ENCODE measurements at regions not wholly inside any gene's neighbourhood (a gene's known extent, or its start where the extent isn't known, plus 50 kb on each side); places are given as distances from the start of the nearest gene placed in this dataset.

GRCh38 chr4:83753260-83753659, 217.4 kb downstream of the GPAT3 start:
- TF ChIP-seq POLR2AphosphoS5 (IDR thresholded peaks at IDR 0.05; ENCODE audit: borderline replicate concordance, low read depth, low read length) (no peak), EZH2 (IDR thresholded peaks at IDR 0.05) (no peak), FOXP2 (optimal IDR thresholded peaks at IDR 0.05; ENCODE audit: control extremely low read depth, extremely low read length, insufficient read depth) (no peak)
